Motor neuron (in vitro differentiated cells): ENCODE measurements at regions not wholly inside any gene's neighbourhood (a gene's known extent, or its start where the extent isn't known, plus 50 kb on each side); places are given as distances from the start of the nearest gene placed in this dataset.

Source experiments
- ATAC-seq, 8 experiments: fragments of 200-7000 bp; cut with Tn5 transposase; replicated peaks in 6 of 8; 2 replicates each; pipeline ENCODE4 v1.8.0; 2021; ENCODE audit warnings: mild to moderate bottlenecking in 8 of 8, moderate library complexity in 8 of 8
- H3K27ac ChIP-seq, 2 donors: fragments of 250-450 bp; sonication (Bioruptor Pico); 2 replicates each; pipeline ENCODE4 v1.9.0; 2021; ENCODE audit warnings: antibody characterized with exemption in 2 of 2, mild to moderate bottlenecking in 2 of 2, moderate library complexity in 1 of 2
- H3K4me1 ChIP-seq, 2 donors: fragments of 250-450 bp; sonication (Bioruptor Pico); replicated peaks in 1 of 2; 2 replicates each; pipeline ENCODE4 v1.6.1; 2021; ENCODE audit warnings: antibody characterized with exemption in 2 of 2, mild to moderate bottlenecking in 2 of 2, moderate library complexity in 1 of 2
- H3K4me3 ChIP-seq, 5 donors: fragments of 250-450 bp; sonication (Bioruptor Pico); 2 replicates each; pipeline ENCODE4 v1.9.0; 2021; ENCODE audit warnings: antibody characterized with exemption in 5 of 5, mild to moderate bottlenecking in 5 of 5, moderate library complexity in 4 of 5
- WGBS, 10 experiments: fragments of 450-650 bp; shearing (Covaris generic); methylation state at CpG; one replicate each; pipeline ENCODE4 v1.0.0; 2022; 5-methylcytosine and 5-hydroxymethylcytosine counted together
- in situ Hi-C, 9 experiments: fragments of 400-800 bp; cut with MboI; loops; one replicate each; pipeline ENCODE4 v1.15.0; 2021; ENCODE audit warnings: low sequenced_read_pairs in 9 of 9, low pct_unique_long_range_greater_than_20kb in 2 of 9; ENCODE audit not compliant: unreplicated experiment in 9 of 9

GRCh38 chr2:107775211-107775610 is 51.5 kb upstream of the RGPD4 start:
- Histone ChIP-seq H3K4me1 (peaks cover 7 to 27% of the 10 kb centered on the region in 2 donors), H3K27ac (no peak overlapping the region), H3K4me3 (no peak overlapping the region)
- in situ Hi-C loops = no loop called here
- no peak for ATAC-seq
- WGBS, 10 experiments = 0 to 93% (median 84%) methylated on average over 1 to 5 of the region's 5 CpGs; no CpG with 5 or more reads in 1 of the 10 experiments

- no peak for ATAC-seq
- Histone ChIP-seq H3K4me1 (peaks cover 7 to 33% of the 10 kb centered on the region in 2 donors), H3K4me3 (no peak overlapping the region), H3K27ac (no peak overlapping the region)
- 0 to 83% (median 76%) methylated on average over 1 of the region's 1 CpG; no CpG with 5 or more reads in 4 of the 10 experiments for WGBS, 10 experiments
- in situ Hi-C loops = no loop called here
Observed at GRCh38 chr2:107775791-107776190, 50.9 kb upstream of the RGPD4 start.

GRCh38 chr2:107776362-107776761 is 50.3 kb upstream of the RGPD4 start:
- Histone ChIP-seq H3K27ac (no peak overlapping the region), H3K4me3 (no peak overlapping the region), H3K4me1 (peaks cover 7 to 33% of the 10 kb centered on the region in 2 donors)
- ATAC-seq = no peak
- WGBS, 10 experiments = 40 to 100% (median 82%) methylated on average over 1 to 2 of the region's 2 CpGs; no CpG with 5 or more reads in 4 of the 10 experiments
- in situ Hi-C loops = no loop called here
